GM23338 (cell line): ENCODE measurements at regions not wholly inside any gene's neighbourhood (a gene's known extent, or its start where the extent isn't known, plus 50 kb on each side); places are given as distances from the start of the nearest gene placed in this dataset.

ENCODE experiments used
- ATAC-seq: fragments of 200-7000 bp; cut with Tn5 transposase; 3 replicates; pipeline ENCODE4 v1.9.1; 2020
- DNase-seq: peaks from one replicate; pipeline ENCODE4 v3.0.0-alpha.2; 2015; ENCODE audit warnings: low spot score
- H2AFZ ChIP-seq: fragments of 200-600 bp; sonication (generic); 2 replicates; pipeline ENCODE4 v1.8.0; 2016; ENCODE audit warnings: antibody characterized with exemption, mild to moderate bottlenecking, moderate library complexity
- H3F3A ChIP-seq: fragments of 200-600 bp; sonication (generic); replicated peaks from 2 replicates; pipeline ENCODE4 v1.8.0; 2017; ENCODE audit warnings: antibody characterized with exemption, mixed run types, low read depth
- H3K27ac ChIP-seq: fragments of 200-600 bp; sonication (generic); 2 replicates; pipeline ENCODE4 v1.6.1; 2016; ENCODE audit warnings: low read depth
- H3K27me3 ChIP-seq: fragments of 200-600 bp; sonication (generic); 2 replicates; pipeline ENCODE4 v1.8.0; 2016; ENCODE audit warnings: mild to moderate bottlenecking, mixed run types, moderate library complexity; ENCODE audit not compliant: insufficient read depth
- H3K36me3 ChIP-seq: fragments of 200-600 bp; sonication (generic); 2 replicates; pipeline ENCODE4 v1.8.0; 2016; ENCODE audit warnings: mild to moderate bottlenecking; ENCODE audit not compliant: insufficient read depth
- H3K4me1 ChIP-seq: fragments of 200-600 bp; sonication (generic); 2 replicates; pipeline ENCODE4 v1.8.0; 2016; ENCODE audit warnings: mild to moderate bottlenecking, moderate library complexity; ENCODE audit not compliant: insufficient read depth
- H3K4me2 ChIP-seq: fragments of 200-600 bp; sonication (generic); 2 replicates; pipeline ENCODE4 v1.7.1; 2017; ENCODE audit warnings: mixed run types
- H3K4me3 ChIP-seq: fragments of 200-600 bp; sonication (generic); 2 replicates; pipeline ENCODE4 v1.6.1; 2016; ENCODE audit warnings: mixed run types
- H3K79me2 ChIP-seq: fragments of 200-600 bp; sonication (generic); replicated peaks from 2 replicates; pipeline ENCODE4 v1.8.0; 2017; ENCODE audit warnings: mild to moderate bottlenecking; ENCODE audit not compliant: insufficient read depth
- H3K9me2 ChIP-seq: fragments of 200-600 bp; sonication (generic); 2 replicates; pipeline ENCODE4 v1.8.0; 2017; ENCODE audit not compliant: insufficient read depth
- H4K20me1 ChIP-seq: fragments of 200-600 bp; sonication (generic); replicated peaks from 2 replicates; pipeline ENCODE4 v1.8.0; 2017; ENCODE audit warnings: mild to moderate bottlenecking; ENCODE audit not compliant: insufficient read depth
- H3K27ac Mint-ChIP-seq: 2 replicates; pipeline ENCODE4 v1.8.0; 2020; ENCODE audit warnings: inconsistent platforms, mild to moderate bottlenecking, moderate library complexity, mixed read lengths
- H3K27me3 Mint-ChIP-seq: 3 replicates; pipeline ENCODE4 v1.8.0; 2022; ENCODE audit warnings: low read depth, mild to moderate bottlenecking, moderate library complexity, mixed read lengths, inconsistent platforms; ENCODE audit not compliant: insufficient read depth, poor library complexity
- H3K36me3 Mint-ChIP-seq: 3 replicates; pipeline ENCODE4 v1.8.0; 2021; ENCODE audit warnings: low read depth, mild to moderate bottlenecking, inconsistent platforms, moderate library complexity, mixed read lengths
- H3K4me1 Mint-ChIP-seq: 3 replicates; pipeline ENCODE4 v1.8.0; 2020; ENCODE audit warnings: mild to moderate bottlenecking, inconsistent platforms, mixed read lengths
- H3K4me3 Mint-ChIP-seq: 3 replicates; pipeline ENCODE4 v1.8.0; 2021; ENCODE audit warnings: moderate library complexity, mild to moderate bottlenecking, inconsistent platforms, mixed read lengths
- H3K9me3 Mint-ChIP-seq: 3 replicates; pipeline ENCODE4 v1.8.0; 2020; ENCODE audit warnings: moderate library complexity, mild to moderate bottlenecking, inconsistent platforms, mixed read lengths
- CREB1 ChIP-seq: fragments of 250-450 bp; sonication (Bioruptor Pico); IDR thresholded peaks from 2 replicates; pipeline ENCODE4 v1.5.0; 2020; ENCODE audit warnings: low read depth, mild to moderate bottlenecking, moderate library complexity
- CTCF ChIP-seq, 2 experiments: fragments of 200-600 bp in 1 of 2; sonication (generic) in 1 of 2; conservative IDR thresholded peaks; 2 replicates each; pipeline versions ENCODE4 v1.5.1 to v1.6.1; 2016 to 2017; ENCODE audit warnings: antibody characterized with exemption in 2 of 2, low read depth in 2 of 2, mild to moderate bottlenecking in 2 of 2, moderate library complexity in 1 of 2
- ETS1 ChIP-seq: IDR thresholded peaks from 2 replicates; pipeline ENCODE4 v1.6.1; 2016; ENCODE audit warnings: antibody characterized with exemption
- EZH2 ChIP-seq: fragments of 200-600 bp; sonication (generic); IDR thresholded peaks from one replicate; pipeline ENCODE4 v1.8.0; 2017; ENCODE audit warnings: antibody characterized with exemption, mild to moderate bottlenecking, low read depth; ENCODE audit not compliant: unreplicated experiment
- EZH2phosphoT487 ChIP-seq: fragments of 200-600 bp; sonication (generic); IDR thresholded peaks from one replicate; pipeline ENCODE4 v1.8.1; 2018; ENCODE audit warnings: antibody characterized with exemption; ENCODE audit not compliant: unreplicated experiment
- JUNB ChIP-seq: IDR thresholded peaks from one replicate; pipeline ENCODE4 v1.6.1; 2016; ENCODE audit warnings: antibody characterized with exemption; ENCODE audit not compliant: unreplicated experiment
- NANOG ChIP-seq: IDR thresholded peaks from 2 replicates; pipeline ENCODE4 v1.6.1; 2016; ENCODE audit warnings: antibody characterized with exemption, borderline replicate concordance
- POLR2AphosphoS5 ChIP-seq: IDR thresholded peaks from 2 replicates; pipeline ENCODE4 v1.6.1; 2016; ENCODE audit warnings: antibody characterized with exemption, low read depth
- REST ChIP-seq: IDR thresholded peaks from one replicate; pipeline ENCODE4 v1.6.1; 2018; ENCODE audit warnings: antibody characterized with exemption; ENCODE audit not compliant: unreplicated experiment
- STAT1 ChIP-seq: IDR thresholded peaks from one replicate; pipeline ENCODE4 v1.6.1; 2016; ENCODE audit warnings: antibody characterized with exemption; ENCODE audit not compliant: unreplicated experiment
- ZNF114 ChIP-seq: fragments of 250-450 bp; sonication (Bioruptor Pico); IDR thresholded peaks from 2 replicates; pipeline ENCODE4 v1.5.0; 2020; ENCODE audit warnings: mild to moderate bottlenecking, moderate library complexity
- ZNF331 ChIP-seq: fragments of 250-450 bp; sonication (Bioruptor Pico); IDR thresholded peaks from 2 replicates; pipeline ENCODE4 v1.5.0; 2020; ENCODE audit warnings: low read depth, mild to moderate bottlenecking, moderate library complexity
- ZNF462 ChIP-seq: fragments of 250-450 bp; sonication (Bioruptor Pico); IDR thresholded peaks from 2 replicates; pipeline ENCODE4 v1.5.0; 2020; ENCODE audit warnings: mild to moderate bottlenecking, moderate library complexity

GRCh38 chr9:22740781-22741180 lies 294.2 kb downstream of the DMRTA1 start:
- H3K27me3 ChIP-seq, result no peaks in the 10 kb centered on the region
- H3F3A ChIP-seq, result no peaks in the 10 kb centered on the region
- ATAC-seq, result no peak
- no peaks in the 10 kb centered on the region for H3K4me1 Mint-ChIP-seq
- H3K4me3 ChIP-seq, result no peak overlapping the region
- no peak overlapping the region for H3K27ac ChIP-seq
- TF ChIP-seq STAT1, result no peak
- no peak for TF ChIP-seq ETS1
- TF ChIP-seq JUNB, result no peak
- TF ChIP-seq ZNF462 (CRISPR knock-in tag), result no peak
- no peak for TF ChIP-seq EZH2phosphoT487
- TF ChIP-seq CREB1 (CRISPR knock-in tag), result no peak
- TF ChIP-seq CTCF (conservative IDR thresholded peaks at IDR 0.05; ENCODE audit: low read depth in 2 of 2), result no peak
- no peak for TF ChIP-seq ZNF114
- TF ChIP-seq ZNF331, result no peak
- no peak for TF ChIP-seq NANOG
- TF ChIP-seq POLR2AphosphoS5, result no peak
- TF ChIP-seq REST, result no peak
- TF ChIP-seq EZH2, result no peak
- no peak overlapping the region for H2AFZ ChIP-seq
- no peaks in the 10 kb centered on the region for H3K4me1 ChIP-seq
- no peaks in the 10 kb centered on the region; the same call in 2 of the 3 replicates for H3K9me3 Mint-ChIP-seq
- no peak overlapping the region for H3K4me2 ChIP-seq
- no peaks in the 10 kb centered on the region for H3K36me3 Mint-ChIP-seq
- H3K79me2 ChIP-seq, result no peaks in the 10 kb centered on the region
- H3K27me3 Mint-ChIP-seq, result peaks cover 3% of the 10 kb centered on the region
- no peak for DNase-seq
- no peaks in the 10 kb centered on the region for H4K20me1 ChIP-seq
- no peaks in the 10 kb centered on the region for H3K9me2 ChIP-seq
- H3K36me3 ChIP-seq, result no peaks in the 10 kb centered on the region
- no peak overlapping the region for H3K27ac Mint-ChIP-seq
- no peak overlapping the region for H3K4me3 Mint-ChIP-seq
